ENCODE measurements at regions not wholly inside any gene's neighbourhood (a gene's known extent, or its start where the extent isn't known, plus 50 kb on each side); places are given as distances from the start of the nearest gene placed in this dataset.

- TF ChIP-seq CTCF (IDR thresholded peaks at IDR 0.05) (no peak), ZFX (IDR thresholded peaks at IDR 0.05; ENCODE audit: borderline replicate concordance) (no peak)
- H3K27ac ChIP-seq, result no peak overlapping the region
Measured at GRCh38 chr6:95288251-95288650, 289.1 kb upstream of the MANEA start.

- TF ChIP-seq CTCF (IDR thresholded peaks at IDR 0.05), result no peak
- no peak for TF ChIP-seq ZFX (IDR thresholded peaks at IDR 0.05; ENCODE audit: borderline replicate concordance)
- no peak overlapping the region for H3K27ac ChIP-seq
Measured at GRCh38 chr6:95292011-95292410, 285.3 kb upstream of the MANEA start.

- TF ChIP-seq ZFX (IDR thresholded peaks at IDR 0.05; ENCODE audit: borderline replicate concordance) (no peak), CTCF (IDR thresholded peaks at IDR 0.05) (no peak)
- no peak overlapping the region for H3K27ac ChIP-seq
Measured at GRCh38 chr6:95293257-95293656, 284.1 kb upstream of the MANEA start.

- no peak overlapping the region for H3K27ac ChIP-seq
- TF ChIP-seq ZFX (IDR thresholded peaks at IDR 0.05; ENCODE audit: borderline replicate concordance) (no peak), CTCF (IDR thresholded peaks at IDR 0.05) (no peak)
Measured at GRCh38 chr6:95294043-95294442, 283.3 kb upstream of the MANEA start.

- no peak overlapping the region for H3K27ac ChIP-seq
- TF ChIP-seq ZFX (IDR thresholded peaks at IDR 0.05; ENCODE audit: borderline replicate concordance), result no peak
- no peak for TF ChIP-seq CTCF (IDR thresholded peaks at IDR 0.05)
Measured at GRCh38 chr6:95309545-95309944, 267.8 kb upstream of the MANEA start.

GRCh38 chr6:95318137-95318536 lies 259.2 kb upstream of the MANEA start:
- TF ChIP-seq ZFX (IDR thresholded peaks at IDR 0.05; ENCODE audit: borderline replicate concordance), result no peak
- no peak for TF ChIP-seq CTCF (IDR thresholded peaks at IDR 0.05)
- H3K27ac ChIP-seq, result no peak overlapping the region

- TF ChIP-seq ZFX (IDR thresholded peaks at IDR 0.05; ENCODE audit: borderline replicate concordance), result no peak
- TF ChIP-seq CTCF (IDR thresholded peaks at IDR 0.05), result no peak
- no peak overlapping the region for H3K27ac ChIP-seq
Measured at GRCh38 chr6:95321126-95321525, 256.2 kb upstream of the MANEA start.
